Activated naive CD4-positive, alpha-beta T cell treated with anti-CD3 and anti-CD28 coated beads for 36 hours (primary cell): ENCODE measurements at regions not wholly inside any gene's neighbourhood (a gene's known extent, or its start where the extent isn't known, plus 50 kb on each side); places are given as distances from the start of the nearest gene placed in this dataset.

Source experiments
- CTCF ChIA-PET: fragments of 350-600 bp; sonication (Branson Sonifier 250); formaldehyde crosslinking; loops from one replicate; lab custom pipeline; 2021; ENCODE audit warnings: antibody characterized with exemption; lab: Charles Lee
- DNase-seq: peaks from one replicate; pipeline ENCODE4 v3.0.0-alpha.2; 2020
- H3K27ac Mint-ChIP-seq: one replicate; pipeline ENCODE4 v1.8.0; 2021; ENCODE audit warnings: mild to moderate bottlenecking, mixed read lengths
- H3K27me3 Mint-ChIP-seq: one replicate; pipeline ENCODE4 v1.8.0; 2021; ENCODE audit warnings: low read depth, mixed read lengths
- H3K36me3 Mint-ChIP-seq: one replicate; pipeline ENCODE4 v1.8.0; 2021; ENCODE audit warnings: low read depth, mixed read lengths
- H3K4me1 Mint-ChIP-seq: one replicate; pipeline ENCODE4 v1.8.0; 2021; ENCODE audit warnings: low read depth, mixed read lengths
- H3K4me3 Mint-ChIP-seq: one replicate; pipeline ENCODE4 v1.8.0; 2021; ENCODE audit warnings: mild to moderate bottlenecking, moderate library complexity, mixed read lengths
- H3K9me3 Mint-ChIP-seq: one replicate; pipeline ENCODE4 v1.8.0; 2021; ENCODE audit warnings: mixed read lengths
- intact Hi-C: fragments of 100-400 bp; cut with micrococcal nuclease; formaldehyde crosslinking; loops from one replicate; pipeline ENCODE4 v1.15.1; 2023

DNA sequence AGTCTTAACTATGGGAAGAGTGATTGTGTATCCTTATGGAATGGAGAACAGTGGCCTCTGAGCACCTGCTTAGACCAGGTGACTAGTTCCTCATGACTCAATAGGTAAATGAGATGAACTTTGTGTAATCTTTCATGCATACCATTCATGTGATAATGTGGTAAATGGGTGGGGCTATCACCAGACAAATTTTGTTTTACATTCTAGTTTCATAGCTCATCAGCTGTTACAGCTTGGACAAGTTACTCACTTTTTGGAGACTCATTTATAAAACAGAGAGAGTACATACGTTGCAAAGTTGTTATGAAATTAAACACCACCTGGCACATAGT is 103.7 kb upstream of the TGFBR2 start:
- intact Hi-C loops: loop anchor here (1.0 to 2.0 kb wide), 3 partner anchors 27 to 156 kb away; no protein-coding TSS in a partner anchor

DNA sequence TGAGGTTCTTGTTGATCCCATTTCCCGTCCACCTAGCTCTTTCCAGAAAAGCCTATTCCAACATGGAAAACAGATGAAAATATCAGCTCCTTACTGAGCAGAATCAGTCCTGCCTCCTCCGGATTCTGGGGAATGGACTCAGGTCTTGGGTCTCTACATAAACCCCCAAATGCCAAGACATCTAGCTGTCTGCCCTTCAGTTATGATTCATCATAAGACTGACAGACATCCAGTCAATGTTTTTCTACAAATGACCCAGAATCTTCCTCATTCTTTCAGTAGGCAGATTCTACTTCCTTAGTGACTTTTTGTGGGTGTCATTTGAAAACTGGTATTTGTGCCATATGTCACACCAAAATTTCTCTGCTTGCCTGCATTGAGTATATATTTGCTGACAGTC is 103.0 kb upstream of the TGFBR2 start:
- H3K36me3 Mint-ChIP-seq: no peaks in the 10 kb centered on the region
- H3K27ac Mint-ChIP-seq: peak overlapping the region; percentile 28
- H3K4me3 Mint-ChIP-seq: no peak overlapping the region
- peaks cover 30% of the 10 kb centered on the region for H3K4me1 Mint-ChIP-seq
- no peaks in the 10 kb centered on the region for H3K27me3 Mint-ChIP-seq
- CTCF ChIA-PET: interaction anchor here (1.1 to 1.4 kb wide), 2 partner anchors 68 to 190 kb away, joined by 3 to 5 read pairs; no protein-coding TSS in a partner anchor
- intact Hi-C loops: loop anchor here (1.0 to 2.0 kb wide), 3 partner anchors 28 to 157 kb away; no protein-coding TSS in a partner anchor
- DNase-seq: no peak
- no peaks in the 10 kb centered on the region for H3K9me3 Mint-ChIP-seq

More for the DNA sequence above, 103.7 kb upstream of the TGFBR2 start:
- Mint-ChIP-seq H3K9me3 (no peaks in the 10 kb centered on the region), H3K4me3 (no peak overlapping the region), H3K4me1 (peaks cover 30% of the 10 kb centered on the region), H3K27me3 (no peaks in the 10 kb centered on the region), H3K36me3 (no peaks in the 10 kb centered on the region), H3K27ac (peak overlapping the region; percentile 43)
- no peak for DNase-seq
- CTCF ChIA-PET: interaction anchor here (1.4 to 1.5 kb wide), 2 partner anchors 67 to 182 kb away, joined by 3 read pairs; no protein-coding TSS in a partner anchor

DNA sequence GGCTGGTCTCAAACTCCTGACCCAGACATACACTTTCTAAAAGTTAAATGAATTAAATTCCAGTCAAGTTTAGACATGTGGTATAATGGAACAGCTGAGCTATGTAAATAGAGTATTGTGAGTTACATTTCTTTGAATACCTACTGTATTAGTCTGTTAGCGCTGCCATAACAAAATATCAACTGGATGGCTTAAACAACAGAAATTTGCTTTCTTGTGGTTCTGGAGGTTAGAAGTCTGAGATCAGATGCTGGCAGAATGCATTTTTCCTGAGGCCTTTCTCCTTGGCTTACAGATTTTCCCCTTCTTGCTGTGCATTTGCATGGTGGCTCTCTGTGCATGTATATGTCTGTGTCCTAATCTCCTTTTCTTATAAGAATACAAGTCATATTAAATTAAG is 101.5 kb upstream of the TGFBR2 start:
- no peaks in the 10 kb centered on the region for H3K27me3 Mint-ChIP-seq
- no peak for DNase-seq
- no peak overlapping the region for H3K4me3 Mint-ChIP-seq
- CTCF ChIA-PET: interaction anchor here (0.7 kb wide), 1 partner anchor 246 kb away, joined by 4 read pairs; no protein-coding TSS in a partner anchor
- H3K36me3 Mint-ChIP-seq: no peaks in the 10 kb centered on the region
- H3K27ac Mint-ChIP-seq: no peak overlapping the region
- H3K4me1 Mint-ChIP-seq: peaks cover 30% of the 10 kb centered on the region
- intact Hi-C loops: no loop called here
- H3K9me3 Mint-ChIP-seq: no peaks in the 10 kb centered on the region

DNA sequence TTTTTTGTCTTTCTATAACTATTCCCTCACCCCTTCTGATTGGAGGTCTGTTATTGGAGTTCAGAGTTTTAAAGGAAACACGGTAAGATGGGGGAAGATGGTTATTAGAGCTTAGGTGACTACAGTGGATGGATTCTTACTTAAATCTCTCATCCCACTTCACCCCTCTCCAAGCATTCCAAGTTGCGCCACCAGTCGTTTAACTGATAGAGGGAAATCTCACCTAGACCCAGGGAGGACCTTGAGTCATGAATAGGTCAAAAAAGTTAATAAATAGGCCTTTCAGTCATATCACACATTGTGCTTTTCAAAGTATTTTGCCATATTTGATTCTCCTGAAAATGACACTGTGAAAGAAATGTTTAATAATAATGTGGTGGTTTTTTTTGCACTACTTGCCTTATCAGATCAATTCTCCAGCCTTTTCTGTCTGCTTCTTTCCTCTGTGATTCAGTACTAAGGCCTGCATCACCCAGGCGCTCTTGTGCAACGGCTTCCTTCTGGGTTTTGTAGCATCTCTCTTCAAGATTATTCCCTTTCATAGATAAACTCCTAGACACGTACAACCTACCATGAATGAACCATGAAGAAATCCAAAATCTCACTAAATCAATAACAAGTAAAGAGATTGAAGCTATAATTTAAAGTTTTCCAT is 100.4 kb upstream of the TGFBR2 start:
- Mint-ChIP-seq H3K27ac (no peak overlapping the region), H3K4me1 (peaks cover 24% of the 10 kb centered on the region), H3K9me3 (no peaks in the 10 kb centered on the region), H3K27me3 (no peaks in the 10 kb centered on the region), H3K4me3 (no peak overlapping the region), H3K36me3 (no peaks in the 10 kb centered on the region)
- CTCF ChIA-PET: interaction anchor here (0.6 to 0.7 kb wide), 2 partner anchors 17 to 246 kb away, joined by 3 to 4 read pairs; no protein-coding TSS in a partner anchor
- intact Hi-C loops: no loop called here
- no peak for DNase-seq

DNA sequence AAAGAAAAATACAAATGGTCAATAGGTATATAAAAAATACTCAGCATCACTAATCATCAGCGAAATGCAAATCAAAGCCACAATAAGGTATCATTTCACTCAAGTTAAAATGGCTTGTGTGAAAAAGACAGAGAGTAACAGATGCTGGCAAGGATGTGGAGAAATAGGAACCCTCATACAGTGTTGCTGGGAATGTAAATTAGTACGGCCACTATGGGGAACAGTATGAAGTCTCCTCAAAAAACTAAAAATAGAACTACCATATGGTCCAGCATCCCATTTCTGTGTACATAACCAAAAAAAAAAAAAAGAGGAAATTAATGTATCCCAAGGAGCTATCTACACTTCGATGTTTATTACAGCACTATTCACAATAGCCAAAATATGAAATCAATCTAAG is 98.1 kb upstream of the TGFBR2 start:
- Mint-ChIP-seq H3K27me3 (no peaks in the 10 kb centered on the region), H3K4me3 (no peak overlapping the region), H3K9me3 (no peaks in the 10 kb centered on the region), H3K36me3 (no peaks in the 10 kb centered on the region), H3K4me1 (peaks cover 16% of the 10 kb centered on the region), H3K27ac (no peak overlapping the region)
- DNase-seq: no peak
- intact Hi-C loops: no loop called here
- CTCF ChIA-PET: no interaction called here

DNA sequence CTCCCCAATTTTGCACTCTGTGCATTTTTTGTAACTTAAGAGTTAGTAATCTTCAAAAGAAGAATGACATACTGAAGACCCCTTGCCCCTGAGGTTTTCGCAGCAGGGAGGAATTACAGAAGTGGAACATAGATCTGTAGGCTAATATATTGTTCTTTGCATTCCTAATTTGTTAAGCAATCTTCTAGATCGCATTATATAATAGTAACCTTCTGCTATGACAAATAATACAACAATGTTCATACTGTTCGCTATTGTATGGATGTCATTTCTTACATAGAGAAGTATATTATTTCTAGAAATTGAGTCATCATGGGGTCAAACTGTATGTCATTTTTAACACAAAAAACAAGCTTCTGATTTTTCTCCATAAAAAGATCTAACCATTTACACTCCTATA is 95.8 kb upstream of the TGFBR2 start:
- no peak for DNase-seq
- CTCF ChIA-PET: no interaction called here
- Mint-ChIP-seq H3K4me1 (peaks cover 12% of the 10 kb centered on the region), H3K27me3 (no peaks in the 10 kb centered on the region), H3K27ac (no peak overlapping the region), H3K9me3 (no peaks in the 10 kb centered on the region), H3K4me3 (no peak overlapping the region), H3K36me3 (no peaks in the 10 kb centered on the region)
- intact Hi-C loops: no loop called here

DNA sequence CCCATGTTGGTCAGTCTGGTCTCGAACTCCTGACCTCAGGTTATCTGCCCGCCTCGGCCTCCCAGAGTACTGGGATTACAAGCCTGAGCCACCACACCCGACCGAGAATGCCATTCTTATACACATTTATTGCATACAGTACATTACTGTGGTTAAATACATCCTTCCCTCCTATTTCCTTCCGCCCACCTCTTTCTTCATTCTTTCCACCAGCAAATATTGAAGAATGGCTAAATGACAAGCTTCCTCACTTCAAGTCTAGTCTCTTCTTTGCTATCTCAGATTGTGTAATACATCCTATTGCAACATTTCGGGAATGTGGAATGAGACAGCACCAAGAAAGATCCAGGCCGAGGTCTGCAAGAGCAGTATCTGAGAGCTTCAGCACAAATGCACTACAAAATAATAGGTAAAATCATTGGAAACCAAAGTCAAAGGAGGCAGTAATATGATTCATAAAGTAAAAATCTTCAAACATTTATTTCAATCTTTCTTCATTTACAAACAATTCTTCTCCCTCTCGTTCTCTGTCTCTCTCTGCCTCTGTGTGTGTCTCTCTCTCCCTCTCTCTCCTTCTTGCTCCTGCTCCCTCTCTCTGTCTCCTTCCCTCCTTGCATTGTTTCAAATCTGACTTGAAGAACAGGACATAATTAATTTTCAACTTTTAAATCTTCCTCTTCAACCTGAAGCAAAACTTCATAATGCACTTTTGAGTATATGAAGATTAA is 94.7 kb upstream of the TGFBR2 start:
- Mint-ChIP-seq H3K27ac (no peak overlapping the region), H3K36me3 (no peaks in the 10 kb centered on the region), H3K4me1 (peaks cover 12% of the 10 kb centered on the region), H3K27me3 (no peaks in the 10 kb centered on the region), H3K9me3 (no peaks in the 10 kb centered on the region), H3K4me3 (no peak overlapping the region)
- intact Hi-C loops: no loop called here
- CTCF ChIA-PET: no interaction called here
- DNase-seq: peak; percentile 38

DNA sequence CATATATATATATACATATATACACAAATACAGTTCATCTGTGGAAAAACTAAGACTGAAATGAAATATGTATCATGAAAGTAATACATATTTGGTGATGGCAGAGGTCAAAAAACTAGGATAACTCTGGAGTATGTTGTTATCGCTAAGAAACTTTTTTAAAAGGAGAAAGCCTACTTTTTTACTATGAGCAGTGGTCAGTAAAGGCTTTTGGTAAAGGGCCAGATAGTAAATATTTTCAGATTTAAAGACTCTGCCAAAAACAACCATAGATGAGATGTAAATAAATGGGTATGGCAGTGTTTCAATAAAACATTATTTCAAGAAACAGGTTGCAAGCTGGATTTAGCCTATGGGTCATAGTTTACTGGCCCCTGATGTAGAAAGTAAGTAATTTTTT is 93.8 kb upstream of the TGFBR2 start:
- no peaks in the 10 kb centered on the region for H3K27me3 Mint-ChIP-seq
- no peak for DNase-seq
- intact Hi-C loops: no loop called here
- H3K4me1 Mint-ChIP-seq: peaks cover 12% of the 10 kb centered on the region
- CTCF ChIA-PET: no interaction called here
- H3K27ac Mint-ChIP-seq: no peak overlapping the region
- H3K9me3 Mint-ChIP-seq: no peaks in the 10 kb centered on the region
- no peak overlapping the region for H3K4me3 Mint-ChIP-seq
- no peaks in the 10 kb centered on the region for H3K36me3 Mint-ChIP-seq

DNA sequence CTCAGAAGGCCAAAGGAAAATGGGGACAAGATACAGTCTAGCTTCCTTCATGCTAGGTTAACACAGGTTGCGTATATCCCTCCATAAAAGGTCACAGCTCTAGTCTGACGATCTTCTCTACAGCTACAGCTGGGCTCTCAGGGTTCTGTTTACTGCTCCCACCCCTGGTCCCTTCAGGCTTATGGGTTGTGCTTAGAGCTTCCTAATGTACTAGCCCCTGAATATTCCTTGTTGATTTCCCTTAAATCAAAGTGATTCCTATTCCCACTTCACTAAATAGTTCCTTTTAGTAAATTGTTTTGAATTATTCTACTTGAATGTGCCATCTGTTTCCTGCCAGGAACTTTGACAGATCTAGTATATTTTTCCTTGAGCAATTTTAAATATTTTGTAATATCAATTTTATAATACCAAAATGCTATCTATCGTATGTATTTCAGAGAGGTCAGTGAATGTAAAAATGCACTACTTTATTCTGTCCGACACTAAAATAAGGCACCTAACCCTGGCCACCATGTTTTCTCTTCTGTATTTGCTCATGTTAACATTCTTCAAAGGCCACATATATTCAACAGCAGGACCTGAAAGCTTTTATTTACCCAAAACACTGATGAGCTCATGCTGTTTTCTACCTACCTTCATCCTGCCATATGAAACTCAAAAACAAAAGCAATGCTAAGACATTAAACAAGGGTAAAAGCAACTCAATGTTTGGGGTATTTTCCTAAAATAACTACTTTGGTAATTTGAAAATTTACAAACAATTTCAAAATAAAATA is 92.8 kb upstream of the TGFBR2 start:
- Mint-ChIP-seq H3K4me3 (no peak overlapping the region), H3K4me1 (peaks cover 16% of the 10 kb centered on the region), H3K27ac (no peak overlapping the region), H3K36me3 (no peaks in the 10 kb centered on the region), H3K9me3 (no peaks in the 10 kb centered on the region), H3K27me3 (no peaks in the 10 kb centered on the region)
- no peak for DNase-seq
- CTCF ChIA-PET: no interaction called here
- intact Hi-C loops: no loop called here

DNA sequence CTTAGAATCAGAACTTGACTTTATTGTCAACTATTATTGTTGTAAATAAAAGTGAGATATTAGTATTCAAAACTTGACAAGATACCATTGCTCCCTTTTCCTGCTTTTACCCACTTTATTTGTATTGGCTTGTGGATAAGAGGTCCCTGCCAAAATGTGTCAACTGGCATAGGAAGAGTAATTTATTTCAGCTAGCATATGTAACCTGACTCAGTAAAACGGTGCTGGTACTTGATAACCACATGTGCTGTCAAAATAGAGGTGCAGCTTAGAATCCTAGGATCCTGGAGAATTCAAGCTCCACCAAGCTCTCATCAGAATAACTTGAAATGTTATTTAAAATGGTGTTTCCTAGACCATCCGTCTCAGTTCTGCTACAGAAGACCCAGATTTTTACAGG is 90.2 kb upstream of the TGFBR2 start:
- DNase-seq: no peak
- Mint-ChIP-seq H3K4me1 (peaks cover 17% of the 10 kb centered on the region), H3K36me3 (no peaks in the 10 kb centered on the region), H3K4me3 (no peak overlapping the region), H3K9me3 (no peaks in the 10 kb centered on the region), H3K27ac (no peak overlapping the region), H3K27me3 (no peaks in the 10 kb centered on the region)
- CTCF ChIA-PET: no interaction called here
- intact Hi-C loops: no loop called here

DNA sequence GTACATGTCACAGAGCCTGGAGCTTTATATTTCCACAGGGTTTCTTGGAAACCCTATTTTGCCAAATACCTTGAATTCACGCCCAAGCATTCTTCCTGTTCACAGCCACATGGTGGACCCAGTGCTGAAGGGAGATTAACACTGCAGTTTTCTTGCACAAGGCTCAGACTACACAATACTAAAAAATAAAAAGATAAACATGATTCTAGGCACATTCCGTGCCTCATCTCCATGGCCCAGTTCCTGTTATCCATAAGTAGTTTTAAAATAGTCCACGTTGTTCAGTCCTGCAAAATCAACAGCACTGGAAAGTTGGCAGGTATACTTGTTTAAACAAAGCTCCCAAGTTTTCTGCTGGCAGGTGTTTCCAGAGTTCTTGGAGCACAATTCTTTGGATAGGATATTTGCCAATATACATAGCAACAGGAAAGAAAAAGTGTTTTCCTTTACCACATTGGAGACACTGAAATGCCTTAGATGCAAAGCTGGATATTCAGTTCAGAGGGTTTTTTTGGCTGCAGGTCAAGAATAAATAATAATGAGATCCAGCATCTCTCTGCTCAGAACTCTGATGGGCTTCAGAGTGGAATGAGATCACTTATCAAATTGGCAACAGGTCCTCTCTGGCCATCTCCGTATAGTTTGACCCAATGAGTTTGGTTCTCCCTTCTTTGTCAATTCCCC is 88.1 kb upstream of the TGFBR2 start:
- H3K27me3 Mint-ChIP-seq: no peaks in the 10 kb centered on the region
- H3K27ac Mint-ChIP-seq: no peak overlapping the region
- peaks cover 8% of the 10 kb centered on the region for H3K4me1 Mint-ChIP-seq
- no peak overlapping the region for H3K4me3 Mint-ChIP-seq
- no peaks in the 10 kb centered on the region for H3K9me3 Mint-ChIP-seq
- intact Hi-C loops: no loop called here
- no peak for DNase-seq
- CTCF ChIA-PET: no interaction called here
- no peaks in the 10 kb centered on the region for H3K36me3 Mint-ChIP-seq

DNA sequence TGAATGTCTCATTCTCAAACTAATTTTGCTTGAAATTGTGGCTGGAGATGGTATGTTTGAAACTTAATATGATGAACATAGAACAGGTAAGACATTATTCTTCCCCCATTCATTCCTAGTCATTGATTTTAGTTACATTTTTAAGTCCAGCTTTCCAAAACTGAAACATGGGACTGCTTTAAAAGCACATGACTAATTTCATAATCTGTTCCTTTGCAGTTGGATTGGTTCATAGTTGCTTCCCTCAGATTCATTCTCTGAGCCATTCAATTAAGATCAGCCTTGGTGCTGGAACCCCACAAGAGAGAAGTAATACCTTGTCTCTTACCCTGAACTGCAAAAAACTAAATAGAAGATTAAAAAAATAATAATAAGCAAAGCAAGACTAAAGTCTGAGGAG is 87.5 kb upstream of the TGFBR2 start:
- no peak for DNase-seq
- Mint-ChIP-seq H3K36me3 (no peaks in the 10 kb centered on the region), H3K27me3 (no peaks in the 10 kb centered on the region), H3K27ac (no peak overlapping the region), H3K4me3 (no peak overlapping the region), H3K9me3 (no peaks in the 10 kb centered on the region), H3K4me1 (peaks cover 11% of the 10 kb centered on the region)
- intact Hi-C loops: no loop called here
- CTCF ChIA-PET: interaction anchor here (0.6 kb wide), 1 partner anchor 187 kb away, joined by 3 read pairs; no protein-coding TSS in a partner anchor
